ENCODE measurements at regions not wholly inside any gene's neighbourhood (a gene's known extent, or its start where the extent isn't known, plus 50 kb on each side); places are given as distances from the start of the nearest gene placed in this dataset.
"Not testable (repeated sequence)": the region's sequence is repeated elsewhere in the genome, so short reads cannot be mapped to it uniquely, and the experiment has no call there.

GRCh38 chr3:105979961-105980360 is 111.1 kb upstream of the CBLB start:
- H3K4me3 ChIP-seq (ENCODE audit: low read depth, low read length): no peak overlapping the region
- TF ChIP-seq, protein P1, sequence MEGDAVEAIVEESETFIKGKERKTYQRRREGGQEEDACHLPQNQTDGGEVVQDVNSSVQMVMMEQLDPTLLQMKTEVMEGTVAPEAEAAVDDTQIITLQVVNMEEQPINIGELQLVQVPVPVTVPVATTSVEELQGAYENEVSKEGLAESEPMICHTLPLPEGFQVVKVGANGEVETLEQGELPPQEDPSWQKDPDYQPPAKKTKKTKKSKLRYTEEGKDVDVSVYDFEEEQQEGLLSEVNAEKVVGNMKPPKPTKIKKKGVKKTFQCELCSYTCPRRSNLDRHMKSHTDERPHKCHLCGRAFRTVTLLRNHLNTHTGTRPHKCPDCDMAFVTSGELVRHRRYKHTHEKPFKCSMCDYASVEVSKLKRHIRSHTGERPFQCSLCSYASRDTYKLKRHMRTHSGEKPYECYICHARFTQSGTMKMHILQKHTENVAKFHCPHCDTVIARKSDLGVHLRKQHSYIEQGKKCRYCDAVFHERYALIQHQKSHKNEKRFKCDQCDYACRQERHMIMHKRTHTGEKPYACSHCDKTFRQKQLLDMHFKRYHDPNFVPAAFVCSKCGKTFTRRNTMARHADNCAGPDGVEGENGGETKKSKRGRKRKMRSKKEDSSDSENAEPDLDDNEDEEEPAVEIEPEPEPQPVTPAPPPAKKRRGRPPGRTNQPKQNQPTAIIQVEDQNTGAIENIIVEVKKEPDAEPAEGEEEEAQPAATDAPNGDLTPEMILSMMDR (IDR thresholded peaks at IDR 0.05; ENCODE audit: insufficient read depth, low read length, missing control alignments): no peak
- ChIA-PET CTCF (no interaction called here), POLR2A (no interaction called here)
- no peak for DNase-seq (ENCODE audit: low read depth, low spot score)

DNA sequence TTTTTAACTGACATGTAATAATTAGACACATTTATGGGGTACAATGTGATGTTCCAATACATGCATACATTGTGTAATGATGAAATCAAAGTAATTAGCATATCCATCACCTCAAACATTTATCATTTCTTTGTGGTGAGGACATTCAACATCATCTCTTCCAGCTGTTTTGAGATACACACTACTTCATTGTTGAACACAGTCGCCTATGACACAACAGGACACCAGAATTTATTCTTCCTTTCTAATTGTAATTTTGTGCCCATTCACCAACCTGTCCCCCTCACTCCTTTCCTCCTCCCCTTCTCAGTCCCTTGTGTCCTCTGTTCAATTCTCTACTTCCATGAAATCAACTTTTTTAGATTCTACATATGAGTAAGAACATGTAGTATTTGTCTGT is 113.4 kb upstream of the CBLB start:
- H3K4me3 ChIP-seq (ENCODE audit: low read depth, low read length): no peak overlapping the region
- TF ChIP-seq, protein P1 (IDR thresholded peaks at IDR 0.05; ENCODE audit: insufficient read depth, low read length, missing control alignments): no peak
- DNase-seq (ENCODE audit: low read depth, low spot score): no peak
- ChIA-PET POLR2A (no interaction called here), CTCF (interaction anchor here (1.6 kb wide), 1 partner anchor 16 kb away, joined by 6 read pairs; no protein-coding TSS in a partner anchor)

GRCh38 chr3:105984837-105985236 is 116.0 kb upstream of the CBLB start:
- POLR2A ChIA-PET: no interaction called here
- TF ChIP-seq, protein P1 (IDR thresholded peaks at IDR 0.05; ENCODE audit: insufficient read depth, low read length, missing control alignments): no peak

GRCh38 chr3:105986343-105986742 is 117.5 kb upstream of the CBLB start:
- POLR2A ChIA-PET; CTCF ChIA-PET; DNase-seq (ENCODE audit: low read depth, low spot score); H3K4me3 ChIP-seq (ENCODE audit: low read depth, low read length): not testable (repeated sequence)

More at GRCh38 chr3:105984837-105985236, 116.0 kb upstream of the CBLB start:
- no peak for DNase-seq (ENCODE audit: low read depth, low spot score)
- CTCF ChIA-PET: interaction anchor here (1.1 to 1.2 kb wide), 2 partner anchors 9 to 14 kb away, joined by 4 read pairs; no protein-coding TSS in a partner anchor
- H3K4me3 ChIP-seq (ENCODE audit: low read depth, low read length): no peak overlapping the region

DNA sequence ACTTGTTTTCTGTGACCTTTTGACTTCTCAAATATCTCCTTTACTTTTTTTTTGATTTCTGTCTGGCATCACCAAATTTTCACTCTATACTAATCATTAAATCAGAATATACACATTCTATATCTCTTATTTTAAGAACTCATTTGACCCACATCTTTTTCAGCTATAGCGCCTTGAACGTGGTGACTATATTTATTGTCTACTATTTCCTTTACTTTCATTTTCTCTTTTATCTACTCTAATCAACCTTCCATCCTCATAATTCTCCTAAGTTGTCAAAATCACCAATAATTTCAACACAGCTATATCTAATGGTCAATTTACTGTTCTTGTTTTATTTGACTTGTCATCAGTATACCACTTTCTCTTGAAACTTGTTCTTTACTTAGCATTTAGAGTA is 119.0 kb upstream of the CBLB start:
- ChIA-PET CTCF (no interaction called here), POLR2A (no interaction called here)
- H3K4me3 ChIP-seq (ENCODE audit: low read depth, low read length): no peak overlapping the region
- DNase-seq (ENCODE audit: low read depth, low spot score): no peak
- TF ChIP-seq, protein P1 (IDR thresholded peaks at IDR 0.05; ENCODE audit: insufficient read depth, low read length, missing control alignments): no peak

DNA sequence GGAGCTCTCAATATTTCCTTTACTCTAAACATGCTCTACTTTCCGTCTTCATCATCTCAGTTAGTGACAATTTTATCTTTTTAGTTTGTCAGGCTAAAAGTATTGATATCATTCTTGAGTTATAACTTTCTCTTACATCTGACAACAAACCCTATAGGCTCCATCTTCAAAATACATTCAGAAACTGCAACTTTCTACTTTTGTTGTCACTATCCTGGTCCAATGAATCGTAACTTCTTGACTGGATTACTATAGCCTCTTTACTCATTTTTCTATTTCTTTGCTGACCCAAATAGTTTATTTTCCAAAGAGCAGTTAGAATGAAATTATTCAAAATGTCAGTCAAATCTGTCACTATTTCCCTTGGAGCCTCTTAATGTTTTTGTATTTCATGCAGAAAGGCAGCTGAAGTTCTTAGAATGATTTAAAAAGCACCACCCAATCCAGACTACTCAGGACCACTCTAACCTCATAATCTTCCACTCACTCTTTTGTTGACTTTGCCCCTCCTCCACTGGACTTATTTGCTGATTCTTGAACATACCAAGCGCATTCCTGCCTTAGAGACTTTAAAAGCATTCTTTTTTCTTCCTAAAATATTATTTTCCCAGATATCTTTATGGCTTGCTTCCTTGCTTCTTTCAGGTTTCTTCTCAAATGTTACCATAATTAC is 119.9 kb upstream of the CBLB start:
- DNase-seq (ENCODE audit: low read depth, low spot score): no peak
- H3K4me3 ChIP-seq (ENCODE audit: low read depth, low read length): no peak overlapping the region
- CTCF ChIA-PET: no interaction called here
- POLR2A ChIA-PET: no interaction called here
- TF ChIP-seq, protein P1 (IDR thresholded peaks at IDR 0.05; ENCODE audit: insufficient read depth, low read length, missing control alignments): no peak

- DNase-seq (ENCODE audit: low read depth, low spot score): no peak
- no peak overlapping the region for H3K4me3 ChIP-seq (ENCODE audit: low read depth, low read length)
- ChIA-PET CTCF (no interaction called here), POLR2A (no interaction called here)
- TF ChIP-seq, protein P1 (IDR thresholded peaks at IDR 0.05; ENCODE audit: insufficient read depth, low read length, missing control alignments): no peak
Observed at GRCh38 chr3:105996781-105997180, 128.0 kb upstream of the CBLB start.

All from AG04449 (cell line).